Suprapubic skin (tissue), 4 donors: ENCODE measurements at regions not wholly inside any gene's neighbourhood (a gene's known extent, or its start where the extent isn't known, plus 50 kb on each side); places are given as distances from the start of the nearest gene placed in this dataset.

Experiments used
- DNase-seq, 2 donors: peaks; one replicate each; pipeline ENCODE4 v3.0.0-alpha.2; 2019; ENCODE audit warnings: low spot score in 2 of 2
- H3K27ac ChIP-seq: fragments of 200-600 bp; sonication (generic); one replicate; pipeline ENCODE4 v1.5.1; 2019
- H3K27me3 ChIP-seq: fragments of 200-600 bp; sonication (generic); one replicate; pipeline ENCODE4 v1.5.1; 2019
- H3K36me3 ChIP-seq: fragments of 200-600 bp; sonication (generic); one replicate; pipeline ENCODE4 v1.5.1; 2019
- H3K4me1 ChIP-seq: fragments of 200-600 bp; sonication (generic); one replicate; pipeline ENCODE4 v1.5.1; 2019
- H3K4me3 ChIP-seq: fragments of 200-600 bp; sonication (generic); one replicate; pipeline ENCODE4 v1.5.1; 2019; ENCODE audit warnings: mild to moderate bottlenecking
- H3K9me3 ChIP-seq: fragments of 200-600 bp; sonication (generic); one replicate; pipeline ENCODE4 v1.5.1; 2019
- EP300 ChIP-seq: sonication (generic); formaldehyde crosslinking; IDR thresholded peaks from one replicate; pipeline ENCODE4 v1.6.1; 2017; ENCODE audit warnings: antibody characterized with exemption
- POLR2A ChIP-seq, 2 donors: fragments of 450-650 bp; IDR thresholded peaks; one replicate each; pipeline ENCODE4 v1.6.1; 2017; ENCODE audit warnings: antibody characterized with exemption in 2 of 2, mild to moderate bottlenecking in 2 of 2, moderate library complexity in 2 of 2
- POLR2AphosphoS5 ChIP-seq, 3 donors: sonication (generic); formaldehyde crosslinking; IDR thresholded peaks; one replicate each; pipeline ENCODE4 v1.6.1; 2017; ENCODE audit warnings: antibody characterized with exemption in 3 of 3
- WGBS: methylation state at CpG from one replicate; pipeline ENCODE4 v1.1.5; 2018; 5-methylcytosine and 5-hydroxymethylcytosine counted together
- TF ChIP-seq, protein P1 (sequence below), 2 donors: fragments of 200-600 bp in 1 of 2; fragments of 450-650 bp in 1 of 2; sonication (generic) in 1 of 2; IDR thresholded peaks; one replicate each; pipeline ENCODE4 v1.5.1; 2016 to 2019; ENCODE audit warnings: antibody characterized with exemption in 2 of 2, mild to moderate bottlenecking in 1 of 2, moderate library complexity in 1 of 2

DNA sequence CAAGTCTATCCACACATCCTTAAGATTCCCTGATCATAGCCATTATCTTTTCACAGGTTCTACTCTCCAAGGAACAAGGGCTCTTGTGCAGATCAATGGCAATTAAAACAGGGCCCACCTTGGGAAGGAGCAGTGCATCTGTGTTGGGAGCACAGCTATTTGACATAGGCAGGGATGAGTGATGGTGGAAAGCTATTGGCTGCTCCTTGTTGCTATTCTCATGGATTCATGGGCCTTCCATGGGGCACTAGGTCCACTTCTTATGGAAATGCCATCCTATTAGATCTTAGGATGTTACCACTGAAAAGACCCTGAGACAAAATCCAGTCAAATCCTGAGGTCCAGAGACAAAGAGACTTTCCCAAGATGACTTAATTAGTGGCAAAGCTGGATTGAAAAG is 148.6 kb upstream of the MTNR1B start:
- Histone ChIP-seq H3K4me1 (no peaks in the 10 kb centered on the region), H3K27me3 (no peaks in the 10 kb centered on the region), H3K36me3 (no peaks in the 10 kb centered on the region), H3K27ac (no peak overlapping the region), H3K4me3 (no peak overlapping the region), H3K9me3 (no peaks in the 10 kb centered on the region)
- DNase-seq: no peak
- TF ChIP-seq POLR2A (IDR thresholded peaks at IDR 0.05) (no peak), EP300 (no peak), POLR2AphosphoS5 (IDR thresholded peaks at IDR 0.05) (no peak)
- TF ChIP-seq, protein P1, sequence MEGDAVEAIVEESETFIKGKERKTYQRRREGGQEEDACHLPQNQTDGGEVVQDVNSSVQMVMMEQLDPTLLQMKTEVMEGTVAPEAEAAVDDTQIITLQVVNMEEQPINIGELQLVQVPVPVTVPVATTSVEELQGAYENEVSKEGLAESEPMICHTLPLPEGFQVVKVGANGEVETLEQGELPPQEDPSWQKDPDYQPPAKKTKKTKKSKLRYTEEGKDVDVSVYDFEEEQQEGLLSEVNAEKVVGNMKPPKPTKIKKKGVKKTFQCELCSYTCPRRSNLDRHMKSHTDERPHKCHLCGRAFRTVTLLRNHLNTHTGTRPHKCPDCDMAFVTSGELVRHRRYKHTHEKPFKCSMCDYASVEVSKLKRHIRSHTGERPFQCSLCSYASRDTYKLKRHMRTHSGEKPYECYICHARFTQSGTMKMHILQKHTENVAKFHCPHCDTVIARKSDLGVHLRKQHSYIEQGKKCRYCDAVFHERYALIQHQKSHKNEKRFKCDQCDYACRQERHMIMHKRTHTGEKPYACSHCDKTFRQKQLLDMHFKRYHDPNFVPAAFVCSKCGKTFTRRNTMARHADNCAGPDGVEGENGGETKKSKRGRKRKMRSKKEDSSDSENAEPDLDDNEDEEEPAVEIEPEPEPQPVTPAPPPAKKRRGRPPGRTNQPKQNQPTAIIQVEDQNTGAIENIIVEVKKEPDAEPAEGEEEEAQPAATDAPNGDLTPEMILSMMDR (IDR thresholded peaks at IDR 0.05): no peak

DNA sequence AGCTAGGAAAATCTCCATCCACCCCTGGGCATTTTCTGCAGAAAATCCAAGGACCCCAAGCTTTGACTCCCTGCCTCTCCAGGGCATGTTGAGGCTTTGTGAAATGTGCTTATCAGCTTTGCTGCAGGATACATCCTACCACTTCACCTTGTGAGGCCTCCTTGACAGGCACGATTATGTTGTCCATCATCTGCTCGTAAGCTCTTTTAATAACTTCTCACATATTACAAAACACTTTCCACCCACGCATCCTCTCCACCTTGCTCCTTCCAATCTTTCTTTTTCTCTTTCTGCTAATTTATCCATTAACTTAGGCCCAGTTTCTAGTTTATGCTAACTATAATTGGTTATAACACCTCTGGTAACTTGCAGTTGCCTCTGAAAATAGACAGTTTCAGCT is 147.0 kb upstream of the MTNR1B start:
- no peak for DNase-seq
- no peaks in the 10 kb centered on the region for H3K4me1 ChIP-seq
- H3K9me3 ChIP-seq: no peaks in the 10 kb centered on the region
- no peak overlapping the region for H3K27ac ChIP-seq
- TF ChIP-seq, protein P1 (IDR thresholded peaks at IDR 0.05): no peak
- WGBS: 86% methylated on average over 3 of the region's 3 CpGs
- H3K27me3 ChIP-seq: no peaks in the 10 kb centered on the region
- no peak overlapping the region for H3K4me3 ChIP-seq
- no peaks in the 10 kb centered on the region for H3K36me3 ChIP-seq

DNA sequence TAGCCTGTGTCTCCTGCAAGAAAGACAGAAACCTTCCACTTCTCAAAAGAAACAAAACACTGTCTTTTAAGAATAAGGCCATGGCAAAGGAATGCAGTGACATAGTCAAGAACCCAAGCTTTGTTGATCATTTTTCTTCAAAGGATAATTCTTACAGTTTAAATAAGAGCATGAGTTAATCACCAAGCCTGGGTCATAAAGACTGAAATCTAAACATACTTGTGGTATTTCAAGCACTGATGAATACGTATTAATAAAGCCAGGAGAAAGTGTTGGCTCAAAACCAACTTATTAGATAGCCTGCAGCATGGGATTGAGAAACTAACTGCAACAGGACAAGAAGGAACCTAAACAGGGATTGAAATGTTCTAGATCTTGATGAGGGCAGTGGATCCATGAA is 143.3 kb upstream of the MTNR1B start:
- TF ChIP-seq EP300 (no peak), POLR2A (IDR thresholded peaks at IDR 0.05) (no peak), POLR2AphosphoS5 (IDR thresholded peaks at IDR 0.05) (no peak)
- TF ChIP-seq, protein P1 (IDR thresholded peaks at IDR 0.05): no peak
- Histone ChIP-seq H3K4me1 (no peaks in the 10 kb centered on the region), H3K9me3 (no peaks in the 10 kb centered on the region), H3K4me3 (no peak overlapping the region), H3K36me3 (no peaks in the 10 kb centered on the region), H3K27ac (no peak overlapping the region), H3K27me3 (no peaks in the 10 kb centered on the region)
- 29% methylated on average over 1 of the region's 1 CpG for WGBS
- DNase-seq: no peak

DNA sequence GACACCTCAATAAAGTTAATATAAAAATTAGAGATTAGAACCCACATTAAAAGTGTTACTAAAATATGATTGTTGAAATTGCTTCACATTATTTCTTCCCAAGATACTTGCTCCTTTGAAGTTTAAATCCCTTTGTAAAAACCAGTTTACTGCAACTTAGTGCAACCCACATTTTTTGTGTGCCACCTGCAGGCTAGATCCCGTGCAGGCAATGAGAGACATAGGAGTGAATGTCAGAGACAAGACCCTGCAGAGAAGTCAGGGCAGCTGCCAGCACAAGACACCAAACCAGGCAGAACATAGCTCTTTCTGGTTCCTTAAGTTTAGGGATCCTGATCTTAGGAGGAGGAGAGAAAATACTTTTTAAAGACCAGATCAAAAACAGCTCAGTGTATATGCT is 142.8 kb upstream of the MTNR1B start:
- H3K9me3 ChIP-seq: no peaks in the 10 kb centered on the region
- DNase-seq: no peak
- no peak overlapping the region for H3K27ac ChIP-seq
- no peak overlapping the region for H3K4me3 ChIP-seq
- no peaks in the 10 kb centered on the region for H3K27me3 ChIP-seq
- no peak for TF ChIP-seq EP300
- TF ChIP-seq, protein P1 (IDR thresholded peaks at IDR 0.05): no peak
- no peak for TF ChIP-seq POLR2A (IDR thresholded peaks at IDR 0.05)
- no peak for TF ChIP-seq POLR2AphosphoS5 (IDR thresholded peaks at IDR 0.05)
- 53% methylated on average over 1 of the region's 1 CpG for WGBS
- H3K4me1 ChIP-seq: no peaks in the 10 kb centered on the region
- H3K36me3 ChIP-seq: no peaks in the 10 kb centered on the region

DNA sequence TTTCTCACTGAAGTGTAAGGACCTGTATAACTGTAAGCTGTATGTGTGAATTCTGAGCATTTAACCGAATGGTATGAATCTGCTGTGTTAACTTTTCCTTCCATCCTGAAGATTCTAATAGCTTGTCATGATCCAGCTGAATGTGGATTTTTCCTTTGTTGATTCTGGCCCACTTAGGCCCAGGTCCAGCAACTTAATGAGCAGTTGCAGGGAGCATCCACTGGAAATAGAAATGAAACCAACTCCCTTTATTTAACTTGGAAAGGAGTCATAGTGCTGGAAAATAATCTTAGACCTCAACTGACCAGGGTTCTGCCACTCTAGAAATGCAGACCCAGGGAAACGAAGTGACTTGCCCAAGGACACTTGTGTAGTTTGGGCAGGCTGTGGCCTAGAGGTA is 142.3 kb upstream of the MTNR1B start:
- WGBS: 68% methylated on average over 2 of the region's 2 CpGs
- DNase-seq: no peak
- no peak overlapping the region for H3K27ac ChIP-seq
- no peaks in the 10 kb centered on the region for H3K4me1 ChIP-seq
- no peaks in the 10 kb centered on the region for H3K27me3 ChIP-seq
- H3K9me3 ChIP-seq: no peaks in the 10 kb centered on the region
- TF ChIP-seq, protein P1 (IDR thresholded peaks at IDR 0.05): no peak
- TF ChIP-seq EP300: no peak
- no peak for TF ChIP-seq POLR2A (IDR thresholded peaks at IDR 0.05)
- no peak for TF ChIP-seq POLR2AphosphoS5 (IDR thresholded peaks at IDR 0.05)
- no peaks in the 10 kb centered on the region for H3K36me3 ChIP-seq
- no peak overlapping the region for H3K4me3 ChIP-seq
